Erythroblast (primary cell): ENCODE measurements at regions not wholly inside any gene's neighbourhood (a gene's known extent, or its start where the extent isn't known, plus 50 kb on each side); places are given as distances from the start of the nearest gene placed in this dataset.
A peak's percentile ranks its signal among the peaks of the same experiment; 100 is the strongest.

ENCODE experiments used
- DNase-seq, 2 experiments: peaks; one replicate each; lab custom pipeline; 2025; lab: John Stamatoyannopoulos, UW
- GATA1 ChIP-seq: IDR thresholded peaks from 2 replicates; pipeline ENCODE4 v1.6.1; 2011; ENCODE audit warnings: low read depth, mild to moderate bottlenecking, control low read depth, low read length, moderate library complexity
- POLR2A ChIP-seq: IDR thresholded peaks from 2 replicates; pipeline ENCODE4 v1.6.1; 2011; ENCODE audit warnings: mild to moderate bottlenecking, low read length

GRCh38 chr7:112619343-112619742 lies 138.6 kb downstream of the LSMEM1 start:
- no peak for DNase-seq
- TF ChIP-seq GATA1 (no peak), POLR2A (no peak)

- TF ChIP-seq GATA1 (no peak), POLR2A (no peak)
- no peak for DNase-seq
Observed at GRCh38 chr7:112622159-112622715, 141.4 kb downstream of the LSMEM1 start.

GRCh38 chr7:112624416-112624815 lies 143.6 kb downstream of the LSMEM1 start:
- DNase-seq = no peak
- TF ChIP-seq GATA1 (no peak), POLR2A (no peak)

GRCh38 chr7:112630565-112630964 lies 149.8 kb downstream of the LSMEM1 start:
- TF ChIP-seq GATA1 = no peak
- no peak for TF ChIP-seq POLR2A

GRCh38 chr7:112634107-112634506 lies 153.3 kb downstream of the LSMEM1 start:
- no peak for DNase-seq
- TF ChIP-seq POLR2A (no peak), GATA1 (no peak)

More at GRCh38 chr7:112630565-112630964, 149.8 kb downstream of the LSMEM1 start:
- no peak for DNase-seq

GRCh38 chr7:112635742-112636141 lies 154.5 kb downstream of the TMEM168 start:
- TF ChIP-seq POLR2A (no peak), GATA1 (no peak)

GRCh38 chr7:112638675-112639400 lies 151.4 kb downstream of the TMEM168 start:
- no peak for TF ChIP-seq GATA1
- no peak for DNase-seq

More at GRCh38 chr7:112635742-112636141, 154.5 kb downstream of the TMEM168 start:
- no peak for DNase-seq

GRCh38 chr7:112640685-112641084 lies 149.5 kb downstream of the TMEM168 start:
- TF ChIP-seq GATA1 = no peak
- no peak for DNase-seq

GRCh38 chr7:112646783-112647182 lies 143.4 kb downstream of the TMEM168 start:
- no peak for TF ChIP-seq GATA1
- no peak for TF ChIP-seq POLR2A

GRCh38 chr7:112648781-112649180 lies 141.4 kb downstream of the TMEM168 start:
- DNase-seq = no peak
- TF ChIP-seq POLR2A (no peak), GATA1 (no peak)

More at GRCh38 chr7:112646783-112647182, 143.4 kb downstream of the TMEM168 start:
- DNase-seq = no peak

- no peak for TF ChIP-seq GATA1
- TF ChIP-seq POLR2A = no peak
Observed at GRCh38 chr7:112649560-112649959, 140.6 kb downstream of the TMEM168 start.

GRCh38 chr7:112654322-112655216 lies 135.6 kb downstream of the TMEM168 start:
- TF ChIP-seq POLR2A = no peak
- TF ChIP-seq GATA1 = no peak
- DNase-seq = no peak

More at GRCh38 chr7:112649560-112649959, 140.6 kb downstream of the TMEM168 start:
- DNase-seq = no peak

GRCh38 chr7:112665709-112666108 lies 124.5 kb downstream of the TMEM168 start:
- no peak for TF ChIP-seq GATA1
- no peak for TF ChIP-seq POLR2A
- peak in 1 of 2 experiments; percentile 1 for DNase-seq

GRCh38 chr7:112668561-112668960 lies 121.6 kb downstream of the TMEM168 start:
- no peak for DNase-seq

More at GRCh38 chr7:112668561-112668960, 121.6 kb downstream of the TMEM168 start:
- TF ChIP-seq POLR2A (no peak), GATA1 (no peak)
